Type B pancreatic cell (in vitro differentiated cells): ENCODE measurements at regions not wholly inside any gene's neighbourhood (a gene's known extent, or its start where the extent isn't known, plus 50 kb on each side); places are given as distances from the start of the nearest gene placed in this dataset.

ENCODE experiments used
- DNase-seq: peaks from one replicate; pipeline ENCODE4 v3.0.0; 2021; ENCODE audit warnings: mixed read lengths; ENCODE audit not compliant: unreplicated experiment; ENCODE audit errors: extremely low spot score
- H3K27ac Mint-ChIP-seq: 2 replicates; pipeline ENCODE4 v1.8.0; 2021; ENCODE audit warnings: mild to moderate bottlenecking, mixed read lengths
- H3K27me3 Mint-ChIP-seq: 2 replicates; pipeline ENCODE4 v1.8.0; 2021; ENCODE audit warnings: mixed read lengths
- H3K36me3 Mint-ChIP-seq: 2 replicates; pipeline ENCODE4 v1.8.0; 2021; ENCODE audit warnings: mixed read lengths
- H3K4me1 Mint-ChIP-seq: one replicate; pipeline ENCODE4 v1.8.0; 2021; ENCODE audit warnings: mixed read lengths; ENCODE audit not compliant: unreplicated experiment
- H3K4me3 Mint-ChIP-seq: 2 replicates; pipeline ENCODE4 v1.8.0; 2021; ENCODE audit warnings: mild to moderate bottlenecking, mixed read lengths
- H3K9me3 Mint-ChIP-seq: 2 replicates; pipeline ENCODE4 v1.8.0; 2021; ENCODE audit warnings: mixed read lengths
- CTCF ChIP-seq: fragments of 200-600 bp; sonication (generic); conservative IDR thresholded peaks from 2 replicates; pipeline ENCODE4 v1.5.0; 2021; ENCODE audit warnings: antibody characterized with exemption, mild to moderate bottlenecking

GRCh38 chr5:4405614-4406219, 734.4 kb upstream of the ADAMTS16 start:
- Mint-ChIP-seq H3K27ac (no peak overlapping the region), H3K4me1 (no peaks in the 10 kb centered on the region), H3K4me3 (no peak overlapping the region), H3K36me3 (no peaks in the 10 kb centered on the region), H3K27me3 (peaks cover 17% of the 10 kb centered on the region), H3K9me3 (no peaks in the 10 kb centered on the region)
- no peak for DNase-seq
- TF ChIP-seq CTCF: no peak

GRCh38 chr5:4410151-4410550, 730.0 kb upstream of the ADAMTS16 start:
- Mint-ChIP-seq H3K36me3 (no peaks in the 10 kb centered on the region), H3K4me3 (no peak overlapping the region), H3K4me1 (peaks cover 6% of the 10 kb centered on the region), H3K27me3 (peaks cover 34% of the 10 kb centered on the region), H3K27ac (no peak overlapping the region), H3K9me3 (no peaks in the 10 kb centered on the region)
- no peak for DNase-seq
- TF ChIP-seq CTCF: no peak

GRCh38 chr5:4411664-4412063, 728.5 kb upstream of the ADAMTS16 start:
- Mint-ChIP-seq H3K27ac (no peak overlapping the region), H3K4me1 (peaks cover 6% of the 10 kb centered on the region), H3K9me3 (no peaks in the 10 kb centered on the region), H3K4me3 (no peak overlapping the region), H3K27me3 (peaks cover 42% of the 10 kb centered on the region), H3K36me3 (no peaks in the 10 kb centered on the region)
- TF ChIP-seq CTCF: no peak
- no peak for DNase-seq

- no peak for DNase-seq
- no peak for TF ChIP-seq CTCF
Observed at GRCh38 chr5:4413996-4414395, 726.1 kb upstream of the ADAMTS16 start.

GRCh38 chr5:4418084-4418483, 722.0 kb upstream of the ADAMTS16 start:
- H3K4me1 Mint-ChIP-seq: peaks cover 11% of the 10 kb centered on the region
- no peaks in the 10 kb centered on the region for H3K9me3 Mint-ChIP-seq
- TF ChIP-seq CTCF: no peak
- H3K27me3 Mint-ChIP-seq: peaks cover 42% of the 10 kb centered on the region
- H3K36me3 Mint-ChIP-seq: no peaks in the 10 kb centered on the region
- no peak overlapping the region for H3K4me3 Mint-ChIP-seq
- no peak overlapping the region for H3K27ac Mint-ChIP-seq
- no peak for DNase-seq

More at GRCh38 chr5:4413996-4414395, 726.1 kb upstream of the ADAMTS16 start:
- peaks cover 11% of the 10 kb centered on the region for H3K4me1 Mint-ChIP-seq
- no peaks in the 10 kb centered on the region for H3K36me3 Mint-ChIP-seq
- no peak overlapping the region for H3K27ac Mint-ChIP-seq
- no peaks in the 10 kb centered on the region for H3K9me3 Mint-ChIP-seq
- no peak overlapping the region for H3K4me3 Mint-ChIP-seq
- H3K27me3 Mint-ChIP-seq: peaks cover 44% of the 10 kb centered on the region

- H3K4me1 Mint-ChIP-seq: peaks cover 7% of the 10 kb centered on the region
- DNase-seq: no peak
- peaks cover 6% of the 10 kb centered on the region for H3K9me3 Mint-ChIP-seq
- no peak overlapping the region for H3K27ac Mint-ChIP-seq
- no peak overlapping the region for H3K4me3 Mint-ChIP-seq
- TF ChIP-seq CTCF: no peak
- H3K36me3 Mint-ChIP-seq: no peaks in the 10 kb centered on the region
- peaks cover 46% of the 10 kb centered on the region for H3K27me3 Mint-ChIP-seq
Observed at GRCh38 chr5:4419281-4419680, 720.8 kb upstream of the ADAMTS16 start.
